Fibroblast of upper back skin (primary cell): ENCODE measurements at regions not wholly inside any gene's neighbourhood (a gene's known extent, or its start where the extent isn't known, plus 50 kb on each side); places are given as distances from the start of the nearest gene placed in this dataset.
"Not testable (repeated sequence)": the region's sequence is repeated elsewhere in the genome, so short reads cannot be mapped to it uniquely, and the experiment has no call there.

Experiments
- DNase-seq: peaks from one replicate; pipeline ENCODE4 v3.0.0-alpha.2; 2013

DNA sequence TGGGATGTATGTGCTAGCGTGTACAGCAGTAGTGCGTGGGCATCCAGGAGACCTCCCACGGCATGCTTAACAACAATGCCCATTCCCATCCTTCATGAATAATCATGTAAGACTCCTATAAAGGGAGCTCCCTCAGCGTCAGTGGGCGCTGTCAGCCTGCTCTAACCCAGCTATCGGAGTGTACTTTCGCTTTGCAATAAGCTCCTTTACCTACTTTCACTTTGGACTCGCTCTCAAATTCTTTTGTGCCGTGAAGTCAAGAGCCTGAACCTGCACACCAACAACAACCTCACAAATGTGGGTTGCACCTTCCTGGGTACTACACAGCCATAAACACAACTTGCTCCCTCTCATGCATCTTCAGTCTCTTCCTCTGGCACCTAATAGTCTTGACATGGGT lies 114.8 kb upstream of the PAXBP1 start:
- no peak for DNase-seq

DNA sequence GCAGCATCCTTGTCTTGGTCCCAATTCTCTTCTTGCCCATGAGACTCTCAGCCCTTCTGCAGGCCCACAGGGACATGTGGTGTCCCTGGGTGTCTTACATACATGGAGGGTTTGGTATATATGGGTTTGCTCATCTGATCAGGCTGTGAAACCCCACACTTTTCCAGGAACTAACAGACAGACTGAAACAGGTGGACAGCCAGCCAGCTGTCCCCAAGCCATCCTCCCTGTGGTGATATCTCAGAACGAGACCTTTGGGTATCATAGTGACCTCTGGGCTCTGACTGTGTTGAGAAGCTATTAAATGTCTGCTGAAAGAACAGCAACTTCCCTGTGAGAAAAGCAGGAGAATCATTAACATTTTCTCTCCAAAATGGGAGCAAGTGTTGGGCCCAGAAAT lies 115.5 kb upstream of the PAXBP1 start:
- no peak for DNase-seq

DNA sequence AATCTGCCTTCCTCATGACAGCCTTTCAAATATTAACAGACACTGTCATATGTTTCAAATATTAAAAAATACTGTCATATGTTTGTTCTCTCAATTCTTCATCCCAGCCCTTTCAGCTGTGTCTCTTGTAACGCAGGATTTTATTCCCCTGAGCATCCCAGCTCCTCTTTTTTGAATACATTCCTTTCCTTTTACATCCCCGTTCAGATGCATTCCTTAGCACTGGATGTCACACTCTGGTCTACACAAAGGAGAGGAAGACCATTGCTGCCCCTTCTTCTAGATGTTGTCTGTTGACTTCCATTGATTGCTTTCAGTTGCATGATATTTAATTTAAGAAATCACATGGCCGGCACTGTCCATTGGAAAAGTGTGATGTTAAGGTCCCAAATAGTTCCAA lies 117.4 kb upstream of the PAXBP1 start:
- DNase-seq, result peak; percentile 67

DNA sequence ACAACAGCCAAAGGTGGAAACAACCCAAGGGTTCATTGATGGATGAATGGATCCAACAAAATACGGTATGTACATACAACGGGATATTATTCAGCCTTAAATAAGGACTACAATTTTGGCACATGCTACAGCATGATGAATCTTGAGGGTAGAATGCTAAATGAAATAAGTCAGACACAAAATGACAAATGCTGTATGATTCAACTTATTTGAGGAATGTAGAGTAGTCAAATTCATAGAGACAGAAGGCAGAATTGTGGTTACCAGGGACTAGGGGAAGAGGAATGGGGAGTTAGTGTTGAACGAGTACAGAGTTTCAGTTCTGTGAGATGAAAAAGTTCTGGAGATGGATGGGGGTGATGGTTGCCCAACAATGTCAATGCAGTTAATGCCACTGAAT lies 118.0 kb upstream of the PAXBP1 start:
- peak; percentile 81 for DNase-seq

DNA sequence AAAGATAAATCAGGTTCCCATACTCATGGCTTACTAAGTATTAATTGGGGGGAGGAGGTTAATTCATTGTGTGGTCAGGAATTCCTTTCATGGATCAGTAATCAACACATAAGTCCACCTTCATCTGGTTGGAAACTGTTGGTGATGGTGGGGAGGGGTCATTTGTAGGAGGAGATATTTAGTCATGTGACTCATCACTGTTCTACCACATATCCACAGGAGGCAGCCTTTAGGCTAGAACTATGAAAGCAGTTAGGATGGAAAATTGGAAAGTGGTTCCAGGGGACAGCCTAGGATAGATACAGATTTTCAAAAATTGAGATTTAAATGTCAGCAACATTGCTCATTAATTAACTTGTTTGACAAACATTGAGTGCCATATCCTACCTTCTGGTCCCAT lies 122.8 kb upstream of the PAXBP1 start:
- no peak for DNase-seq

DNA sequence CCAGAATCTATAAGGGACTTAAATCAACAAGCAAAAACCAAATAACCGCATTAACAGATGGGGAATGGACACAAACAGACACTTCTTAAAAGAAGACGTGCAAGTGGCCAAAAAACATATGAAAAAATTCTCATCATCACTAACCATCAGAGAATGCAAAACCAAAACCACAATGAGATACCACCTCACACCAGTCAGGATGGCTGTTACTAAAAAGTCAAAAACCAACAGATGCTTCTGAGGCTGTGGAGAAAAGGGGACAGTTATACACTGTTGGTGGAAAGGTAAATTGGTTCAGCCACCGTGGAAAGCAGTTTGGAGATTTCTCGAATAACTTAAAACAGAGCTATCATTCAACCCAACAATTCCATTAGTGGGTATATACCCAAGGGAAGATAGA lies 124.9 kb upstream of the OLIG2 start:
- DNase-seq, result no peak

DNA sequence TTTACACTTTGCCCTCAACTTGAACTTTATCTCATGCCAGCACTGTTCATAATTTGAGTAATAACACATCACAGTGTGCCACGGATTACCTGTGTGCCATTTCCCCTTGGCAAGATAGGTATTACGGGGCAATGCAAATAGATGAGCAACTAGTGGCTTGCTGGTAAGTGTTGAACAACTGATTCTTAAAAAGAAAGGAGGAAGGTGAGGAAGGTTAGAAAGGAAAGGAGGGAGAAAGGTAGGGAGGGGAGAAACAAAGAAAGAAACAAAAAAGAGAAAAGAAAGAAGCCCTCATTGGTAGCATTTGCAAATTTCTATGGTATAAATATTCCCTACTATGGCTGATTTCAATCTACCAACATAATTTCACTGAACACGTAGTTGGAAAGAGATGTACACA lies 118.2 kb upstream of the OLIG2 start:
- DNase-seq, result no peak

DNA sequence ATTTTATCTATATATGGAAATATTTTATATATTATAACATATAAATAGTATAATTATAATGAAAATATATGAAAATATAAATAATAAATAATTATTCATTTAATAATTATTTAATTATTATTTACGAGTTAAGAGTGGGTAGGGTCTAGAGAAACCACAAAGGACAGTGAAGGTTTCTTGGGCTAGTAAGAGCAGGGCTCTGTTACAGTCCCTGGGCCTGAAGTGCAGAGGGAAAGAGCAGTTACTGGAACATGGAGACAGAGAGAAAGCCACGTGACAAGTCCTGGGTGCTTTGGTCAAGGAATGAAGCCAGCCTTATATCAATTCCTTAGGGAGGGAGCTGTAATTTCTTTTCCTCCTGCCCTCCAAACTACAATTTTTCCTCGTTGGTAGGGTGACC lies 117.2 kb upstream of the OLIG2 start:
- no peak for DNase-seq

DNA sequence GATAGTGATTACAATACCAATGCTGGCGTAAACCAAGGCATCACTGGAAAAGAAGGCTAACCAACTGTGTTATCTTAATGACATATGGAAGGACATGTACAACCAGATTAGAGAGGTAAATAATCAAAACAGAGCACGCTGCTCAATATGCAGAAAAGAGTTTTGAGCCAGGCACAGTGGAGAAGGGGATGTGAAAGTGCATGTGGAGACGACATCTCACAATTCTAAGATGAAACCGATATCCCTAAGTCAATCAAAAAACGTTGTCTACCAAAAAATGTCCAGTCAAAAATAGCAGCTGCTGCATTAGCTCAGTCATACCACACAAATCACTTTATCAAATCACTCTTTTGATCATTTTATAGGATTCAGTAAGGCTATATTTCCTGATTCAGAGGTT lies 116.3 kb upstream of the OLIG2 start:
- no peak for DNase-seq

DNA sequence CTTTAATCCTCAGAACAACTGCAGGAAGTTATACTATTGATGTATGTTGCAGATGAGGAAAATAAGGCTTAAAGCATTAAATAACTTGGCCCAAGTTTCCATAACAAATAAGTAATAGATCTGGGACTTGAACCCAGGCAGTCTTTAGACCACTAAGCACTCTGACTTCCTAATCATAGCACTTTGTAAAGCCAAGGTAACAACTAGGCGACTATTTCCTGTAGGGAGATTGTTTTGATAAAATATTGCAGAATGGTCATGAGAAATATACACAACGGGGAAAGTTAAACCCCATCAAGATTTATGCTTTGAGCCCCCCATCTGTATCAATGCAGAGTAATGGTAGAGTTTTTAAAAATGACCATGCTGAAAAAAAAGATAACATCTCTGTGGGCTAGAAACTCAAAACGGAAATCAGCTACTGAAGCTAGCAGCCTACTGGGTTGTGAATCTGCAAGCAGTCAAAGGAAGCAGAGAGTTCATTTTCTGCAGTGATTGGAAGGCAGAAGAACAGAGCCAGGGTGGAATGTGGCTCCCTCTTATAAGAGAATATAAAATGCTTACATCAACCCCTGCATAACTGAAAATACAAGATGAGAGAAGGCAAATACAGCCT lies 111.2 kb upstream of the OLIG2 start:
- no peak for DNase-seq

DNA sequence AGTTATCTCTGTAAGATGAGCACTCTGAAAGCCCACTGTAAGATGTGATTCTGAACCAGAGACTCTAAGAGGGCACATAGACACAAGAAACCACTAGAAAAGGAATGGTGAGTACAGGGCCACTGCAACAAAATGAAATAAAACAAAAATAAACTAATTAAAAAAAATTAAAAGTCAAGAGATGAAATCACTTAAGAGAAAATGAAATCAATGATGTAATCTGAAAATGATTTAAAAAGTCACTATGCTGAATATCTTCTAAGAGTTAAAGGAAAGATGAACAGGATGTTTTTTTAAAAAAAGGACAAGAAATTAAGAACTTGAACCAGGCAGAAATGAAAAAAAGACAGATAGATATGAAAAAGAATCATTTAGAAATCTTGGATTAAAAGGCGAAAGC lies 110.6 kb upstream of the OLIG2 start:
- no peak for DNase-seq

DNA sequence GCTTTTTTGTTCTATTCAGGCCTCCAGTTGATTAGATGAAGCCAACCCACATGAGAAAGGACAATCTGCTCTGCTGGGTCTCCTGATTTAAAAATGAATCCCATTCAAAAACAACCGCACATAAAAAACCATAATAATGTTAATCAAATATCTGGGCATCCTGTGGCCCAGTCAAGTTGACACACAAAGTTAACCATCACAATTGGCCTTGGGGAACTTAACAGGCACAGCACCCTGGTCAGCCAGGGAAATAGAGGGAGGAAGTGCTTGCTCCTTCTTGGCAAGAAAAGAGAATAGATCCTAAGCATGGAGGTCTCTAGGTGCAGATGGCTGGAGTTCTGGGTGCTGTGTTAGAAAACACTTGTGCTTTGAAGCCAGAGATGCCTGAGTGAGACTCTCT lies 109.6 kb upstream of the OLIG2 start:
- DNase-seq, result no peak

DNA sequence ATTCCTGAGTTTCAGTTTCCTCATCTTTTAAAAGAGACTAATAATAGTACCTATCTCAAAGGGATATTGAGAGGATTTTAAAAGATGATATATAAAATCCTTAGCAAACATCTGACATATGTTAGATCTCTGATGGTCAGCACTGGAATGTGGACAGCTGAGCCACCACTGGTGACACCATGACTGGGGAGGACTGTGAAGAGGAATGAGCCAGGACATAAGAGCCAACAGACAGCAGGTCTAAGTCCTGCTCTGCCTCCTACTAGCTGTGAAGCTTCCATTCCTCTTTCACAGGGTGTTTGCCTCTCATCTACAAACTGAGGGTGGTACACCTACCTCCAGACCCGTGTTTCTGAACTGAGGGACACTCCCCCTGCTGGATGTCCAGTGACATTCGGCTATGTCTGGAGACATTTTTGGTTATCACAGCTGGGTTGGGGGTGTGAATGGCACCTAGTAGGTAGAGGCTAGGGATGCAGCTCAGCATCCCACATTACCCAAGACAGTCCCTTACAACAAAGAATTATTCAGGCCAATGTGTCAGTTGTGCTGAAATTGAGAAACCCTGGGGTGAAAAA lies 109.1 kb upstream of the OLIG2 start:
- DNase-seq, result no peak

DNA sequence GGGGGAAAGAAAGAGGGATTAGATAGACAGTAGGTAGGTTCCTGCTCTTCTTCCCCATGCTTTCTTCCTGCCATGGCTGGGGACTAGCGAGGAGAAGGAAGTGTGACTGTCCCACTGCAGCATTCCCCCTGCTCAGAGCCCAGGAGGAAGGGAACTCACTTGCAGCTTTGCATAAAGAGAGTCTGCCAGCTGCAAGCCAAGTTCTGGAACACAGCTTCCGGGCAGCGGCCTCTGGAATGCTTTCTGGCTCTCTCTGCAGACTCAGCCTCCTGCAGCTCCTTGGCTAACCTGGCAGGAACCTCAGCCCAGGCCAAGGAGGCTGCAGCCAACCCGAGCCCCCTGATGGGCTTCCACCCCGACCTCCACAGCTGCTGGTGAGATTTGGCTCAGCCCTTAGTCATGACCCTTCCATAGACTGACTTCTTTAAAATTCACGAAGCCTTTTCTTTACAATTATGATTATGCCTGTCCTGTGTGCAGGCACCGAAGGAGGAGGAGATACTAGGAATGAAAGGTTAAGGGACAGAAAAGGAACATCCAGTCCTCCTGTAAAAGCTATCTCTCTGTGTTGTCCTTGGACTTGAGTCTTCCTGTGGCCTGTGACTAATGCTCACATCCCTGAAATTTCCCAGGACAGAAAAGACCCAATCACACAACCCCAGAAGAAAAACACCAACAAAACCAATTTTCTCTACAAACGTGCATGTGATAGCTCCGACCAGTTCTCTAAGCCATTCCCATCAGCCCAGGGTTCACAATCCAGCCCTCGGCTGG lies 108.2 kb upstream of the OLIG2 start:
- peak; percentile 5 for DNase-seq

DNA sequence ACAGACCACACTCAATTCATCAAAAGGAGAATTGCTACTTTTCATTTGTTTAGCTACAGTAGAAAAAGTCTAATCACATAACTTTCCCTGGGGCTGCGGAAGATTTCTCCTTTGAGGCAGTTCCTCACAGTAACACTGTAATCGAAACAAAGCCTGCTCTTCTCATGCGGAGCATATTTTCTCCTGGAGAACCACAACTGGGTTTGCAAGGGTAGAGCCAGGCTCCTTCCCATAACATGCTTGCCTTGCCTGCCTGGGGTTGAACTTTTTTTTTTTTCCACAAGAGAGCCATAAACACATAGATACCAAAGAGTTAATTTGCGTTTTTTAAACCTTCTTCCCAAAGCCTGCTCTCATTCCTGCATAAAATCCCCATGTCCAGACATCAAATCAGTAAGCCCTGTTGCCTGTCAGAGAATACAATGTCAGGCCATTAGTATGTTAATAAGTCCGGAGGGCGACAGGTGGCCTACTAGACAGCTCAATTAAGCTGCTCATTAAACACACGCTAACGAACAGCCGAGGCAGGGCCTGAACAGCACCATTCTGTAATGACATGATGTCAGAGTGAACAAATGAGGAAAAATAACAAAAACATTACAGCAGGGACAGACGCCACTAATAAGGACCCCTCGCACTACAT lies 107.1 kb upstream of the OLIG2 start:
- DNase-seq, result no peak

DNA sequence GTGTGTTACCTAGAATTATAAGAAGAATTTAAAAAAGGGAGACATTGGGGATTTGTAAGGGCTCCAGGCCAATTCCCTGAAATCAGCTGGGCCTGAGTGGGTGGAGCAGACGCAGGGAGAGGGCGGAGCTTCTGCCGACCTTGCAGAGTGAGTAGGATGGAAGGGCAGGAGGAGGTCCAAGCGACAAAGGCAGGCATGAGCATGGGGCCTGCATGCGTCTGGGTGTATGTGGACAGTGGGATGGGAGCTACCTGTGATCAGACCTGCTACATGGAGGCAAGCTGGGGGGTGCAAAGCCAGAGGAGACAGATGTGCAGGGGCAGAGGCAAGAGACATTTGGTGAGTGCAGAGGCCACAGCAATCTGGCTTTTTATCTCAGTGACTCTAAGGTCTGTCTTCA lies 105.3 kb upstream of the OLIG2 start:
- no peak for DNase-seq

DNA sequence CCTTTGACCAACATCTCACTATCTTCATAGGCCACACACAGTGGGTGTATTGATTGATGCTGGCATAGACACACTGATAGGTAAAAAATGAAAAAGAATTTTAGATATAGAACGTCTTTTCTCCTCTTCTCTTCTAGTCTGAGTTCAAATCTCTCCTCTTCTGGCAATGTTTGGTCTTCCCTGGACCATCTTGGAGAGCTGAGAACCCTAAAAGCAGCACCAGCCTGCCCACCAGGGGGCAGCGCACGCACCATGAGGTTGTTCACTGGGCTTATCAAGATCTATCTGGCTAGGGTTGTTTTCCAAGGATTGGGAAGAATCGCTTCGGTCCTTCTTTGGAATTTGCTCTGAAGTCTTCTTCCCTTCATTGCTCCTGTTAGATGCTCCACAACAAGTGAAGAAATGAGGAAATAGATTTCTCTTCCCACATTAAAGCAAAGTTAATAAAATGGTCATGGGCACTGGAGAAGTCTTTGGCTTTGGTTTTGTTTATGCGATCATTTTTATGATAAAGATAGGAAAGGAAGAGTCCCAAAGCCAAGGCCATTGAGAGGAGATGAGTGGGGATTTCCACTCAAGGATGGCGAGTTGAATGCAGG lies 104.0 kb upstream of the OLIG2 start:
- DNase-seq, result no peak

DNA sequence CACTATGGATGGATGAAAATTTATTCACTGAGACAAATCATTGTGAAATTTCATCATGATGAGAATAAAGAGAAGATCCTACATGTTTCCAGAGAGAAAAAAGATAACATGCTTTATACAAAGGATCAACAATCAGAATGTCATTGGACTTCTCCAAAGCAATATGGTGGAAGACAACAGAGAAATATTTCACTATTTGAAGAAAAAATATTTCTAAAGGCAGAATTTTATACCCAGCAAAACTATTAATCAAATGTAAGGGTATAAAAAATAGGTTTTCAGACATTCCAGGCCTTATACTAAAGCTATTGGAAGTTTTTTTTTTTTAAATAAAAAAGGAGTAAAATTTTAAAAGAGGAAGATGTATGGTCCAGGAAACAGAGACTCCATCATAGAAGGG lies 100.6 kb upstream of the OLIG2 start:
- DNase-seq, result no peak

DNA sequence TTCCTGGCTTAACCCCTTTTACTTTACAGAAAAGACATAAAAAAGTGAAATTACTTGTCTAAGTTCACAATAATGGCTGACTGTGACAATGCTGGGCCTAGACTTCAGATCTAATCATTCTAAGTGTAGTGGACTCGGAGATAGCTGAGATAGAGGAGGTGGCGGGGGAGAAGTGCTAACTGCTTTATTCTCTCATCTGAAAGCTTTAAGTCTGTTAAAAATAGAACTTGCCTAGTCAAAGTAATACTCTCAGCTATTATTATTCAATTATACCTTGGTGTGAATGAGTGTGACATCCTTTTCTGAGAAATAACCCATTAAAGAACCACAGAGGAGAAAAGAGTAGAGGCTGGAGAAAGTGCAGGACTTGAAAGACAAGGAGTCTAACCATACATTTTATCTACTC lies 96.1 kb upstream of the OLIG2 start:
- DNase-seq, result no peak

DNA sequence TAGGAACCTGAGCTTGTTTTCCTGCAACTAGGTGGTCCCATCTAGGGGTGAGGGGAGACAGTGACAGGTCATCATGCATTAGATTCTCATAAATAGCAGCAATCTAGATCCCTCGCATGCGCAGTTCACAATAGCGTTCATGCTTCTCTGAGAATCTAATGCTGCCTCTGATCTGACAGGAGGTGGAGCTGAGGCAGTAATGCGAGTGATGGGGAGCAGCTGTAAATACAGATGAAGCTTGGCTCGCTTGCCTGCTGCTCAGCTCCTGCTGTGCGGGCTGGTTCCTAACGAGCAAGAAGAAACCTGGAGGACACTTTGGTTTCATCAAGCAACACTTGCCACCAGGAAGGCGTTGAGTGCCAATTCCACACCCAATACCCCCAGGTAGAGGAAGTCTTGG lies 95.1 kb upstream of the OLIG2 start:
- DNase-seq, result no peak

DNA sequence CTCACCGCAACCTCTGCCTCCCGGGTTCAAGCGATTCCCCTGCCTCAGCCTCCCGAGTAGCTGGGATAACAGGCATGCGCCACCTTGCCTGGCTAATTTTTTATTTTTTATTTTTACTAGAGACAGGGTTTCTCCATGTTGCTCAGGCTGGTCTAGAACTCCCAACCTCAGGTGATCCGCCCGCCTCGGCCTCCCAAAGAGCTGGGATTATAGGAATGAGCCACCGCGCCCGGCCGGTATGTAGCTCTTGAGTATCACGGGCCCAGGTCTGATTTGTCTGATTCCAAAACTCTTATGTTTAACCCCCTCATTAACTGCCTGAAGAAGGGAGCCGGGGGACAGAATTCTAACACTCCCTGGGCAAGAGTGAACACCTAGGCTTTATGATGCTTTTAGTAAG lies 91.7 kb upstream of the OLIG2 start:
- not testable (repeated sequence) for DNase-seq

DNA sequence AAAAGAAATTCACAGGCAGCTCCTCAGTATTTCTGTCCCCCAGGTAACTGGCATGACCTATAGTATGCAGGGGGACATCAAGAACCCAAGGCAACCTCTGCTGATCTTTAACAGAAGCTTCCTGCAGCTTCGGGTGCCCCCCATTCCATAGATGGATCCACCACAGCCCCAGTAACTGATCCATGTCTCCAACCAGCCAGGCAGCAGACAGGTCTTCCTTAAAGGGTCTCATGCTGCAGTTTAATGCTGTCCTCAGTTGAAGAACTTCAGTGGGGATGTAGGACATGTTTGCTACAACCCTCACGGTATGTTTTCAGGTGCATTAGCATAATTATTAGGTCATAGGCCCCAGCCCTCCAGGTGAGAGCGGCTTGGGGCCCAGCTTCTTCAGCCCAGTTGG lies 90.9 kb upstream of the OLIG2 start:
- no peak for DNase-seq

DNA sequence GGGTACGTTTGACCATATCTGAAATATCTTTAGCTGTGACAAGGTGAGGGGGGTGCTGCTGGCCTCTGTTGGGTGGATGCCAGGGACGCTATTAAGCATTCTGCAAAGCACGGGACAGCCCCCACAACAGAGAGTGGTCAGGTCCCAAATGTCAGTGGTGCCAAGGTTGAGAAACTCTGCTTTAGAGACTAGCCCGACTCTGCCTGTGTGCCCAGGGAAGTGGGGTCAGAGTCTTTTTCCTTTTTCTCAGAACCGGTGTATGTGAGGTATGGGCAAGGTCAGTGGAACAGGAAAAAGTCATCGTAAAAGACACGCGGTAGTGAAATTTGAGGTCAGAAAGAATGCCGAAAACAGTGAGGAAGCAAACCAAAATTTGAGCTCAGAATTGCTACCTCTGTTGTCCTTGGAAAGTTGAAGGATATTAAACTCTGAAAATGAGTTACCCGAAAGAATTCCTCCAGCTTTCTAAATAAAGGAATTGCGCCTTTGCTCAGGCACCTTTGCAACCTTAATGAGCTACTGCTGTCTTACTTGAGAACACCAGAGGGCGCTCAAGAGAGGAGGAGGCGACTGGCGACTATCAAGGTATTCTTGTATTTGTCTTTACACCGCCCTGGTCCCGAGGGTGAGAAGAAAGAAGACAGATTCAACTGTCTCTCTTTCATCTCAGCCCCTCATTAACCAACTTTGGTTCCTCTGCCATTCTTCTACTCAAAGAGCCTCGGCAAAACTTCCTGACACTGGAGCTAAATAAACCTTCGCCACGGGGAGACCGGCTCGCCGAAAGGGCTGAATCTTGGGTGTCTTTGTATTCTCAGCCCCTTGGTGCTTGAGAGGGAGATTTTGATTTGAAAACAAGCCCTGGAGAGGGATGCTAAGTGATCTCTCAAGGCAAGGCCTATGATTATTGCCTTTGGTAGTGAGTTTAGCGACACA lies 85.4 kb upstream of the OLIG2 start:
- peak; percentile 46 for DNase-seq
